ENCODE measurements at regions not wholly inside any gene's neighbourhood (a gene's known extent, or its start where the extent isn't known, plus 50 kb on each side); places are given as distances from the start of the nearest gene placed in this dataset.
A peak's percentile ranks its signal among the peaks of the same experiment; 100 is the strongest.
"Not testable (repeated sequence)": the region's sequence is repeated elsewhere in the genome, so short reads cannot be mapped to it uniquely, and the experiment has no call there.

- TF ChIP-seq ATF4 (CRISPR knock-in tag; IDR thresholded peaks at IDR 0.05) (peak; percentile 76), BCOR (IDR thresholded peaks at IDR 0.05) (peak; percentile 31; the same call in 1 of the 2 replicates), ATF1 (tag; IDR thresholded peaks at IDR 0.05) (peak; percentile 59), RNF2 (IDR thresholded peaks at IDR 0.05) (0 out of 2 replicates have a peak, but pooled peaks have one; percentile 36), DMBX1 (CRISPR knock-in tag; IDR thresholded peaks at IDR 0.05; ENCODE audit: borderline replicate concordance) (peak; percentile 40; the same call in 1 of the 2 replicates), EP400 (IDR thresholded peaks at IDR 0.05) (peak; percentile 64), CTBP1 (IDR thresholded peaks at IDR 0.05; ENCODE audit: borderline replicate concordance) (peak; percentile 66; the same call in 1 of the 2 replicates), ZNF766 (CRISPR knock-in tag; conservative IDR thresholded peaks at IDR 0.05) (0 out of 2 replicates have a peak, but pooled peaks have one; percentile 21), TCF3 (CRISPR knock-in tag; IDR thresholded peaks at IDR 0.05) (peak; percentile 29), MNT (conservative IDR thresholded peaks at IDR 0.05) (peak in 1 of 2 experiments; percentile 40; a peak in 1 of 4 replicates), CXXC5 (CRISPR knock-in tag; IDR thresholded peaks at IDR 0.05) (peak; percentile 33), ZNF318 (IDR thresholded peaks at IDR 0.05; ENCODE audit: borderline replicate concordance in 1 of 2, low read depth in 1 of 2) (0 out of 4 replicates have a peak, but pooled peaks of 1 of the 2 experiments have one; percentile 29), CEBPB (tag; IDR thresholded peaks at IDR 0.05) (peak; percentile 79)
- TF ChIP-seq ATF1 (CRISPR knock-in tag; IDR thresholded peaks at IDR 0.05), result not testable (repeated sequence)
Observed at GRCh38 chr4:4037399-4038138, 189.2 kb downstream of the OTOP1 start (continued).

Data from K562 (cell line).